T-helper 22 cell (primary cell): ENCODE measurements at regions not wholly inside any gene's neighbourhood (a gene's known extent, or its start where the extent isn't known, plus 50 kb on each side); places are given as distances from the start of the nearest gene placed in this dataset.
"Not testable (repeated sequence)": the region's sequence is repeated elsewhere in the genome, so short reads cannot be mapped to it uniquely, and the experiment has no call there.

Experiments
- DNase-seq: peaks from one replicate; pipeline ENCODE4 v3.0.0-alpha.2; 2020; ENCODE audit warnings: low read depth

DNA sequence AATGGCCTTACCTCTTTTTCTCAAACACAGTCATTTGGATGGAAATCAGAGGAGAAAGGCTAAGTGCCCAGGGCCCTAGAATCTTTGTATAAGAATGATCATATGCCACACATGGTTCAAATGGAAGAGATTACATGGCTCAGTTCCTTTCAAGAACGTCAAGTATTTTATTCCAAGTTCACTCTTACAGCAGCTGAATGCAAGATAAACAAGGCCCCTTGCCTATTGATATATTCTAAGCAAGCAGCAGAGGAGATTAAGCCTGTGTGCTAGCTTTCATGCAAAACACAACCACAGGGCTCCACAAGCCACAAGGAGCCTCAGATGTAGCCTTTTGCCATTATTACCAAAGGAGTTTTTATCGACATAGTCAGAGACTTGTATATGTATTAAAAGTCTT is 55.3 kb upstream of the SLCO6A1 start:
- DNase-seq, result no peak

DNA sequence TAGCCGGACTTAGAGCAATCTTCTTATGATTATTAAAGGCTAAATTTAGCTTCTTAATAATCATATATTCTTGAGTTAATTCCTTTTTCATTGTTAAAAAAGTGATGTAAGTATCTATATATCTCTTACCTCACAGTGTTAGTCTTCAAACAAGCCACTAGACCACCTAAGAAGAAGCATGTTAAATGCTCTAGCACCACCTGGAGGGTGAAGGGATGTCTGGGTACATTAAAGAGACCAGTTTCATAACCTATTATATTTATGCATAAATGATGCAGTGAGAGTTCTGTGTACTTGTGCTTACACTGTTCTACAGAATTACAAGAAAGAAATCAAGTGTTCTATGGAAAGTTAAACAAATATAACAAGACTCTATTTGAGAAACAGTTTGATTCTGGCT is 55.9 kb upstream of the SLCO6A1 start:
- no peak for DNase-seq

DNA sequence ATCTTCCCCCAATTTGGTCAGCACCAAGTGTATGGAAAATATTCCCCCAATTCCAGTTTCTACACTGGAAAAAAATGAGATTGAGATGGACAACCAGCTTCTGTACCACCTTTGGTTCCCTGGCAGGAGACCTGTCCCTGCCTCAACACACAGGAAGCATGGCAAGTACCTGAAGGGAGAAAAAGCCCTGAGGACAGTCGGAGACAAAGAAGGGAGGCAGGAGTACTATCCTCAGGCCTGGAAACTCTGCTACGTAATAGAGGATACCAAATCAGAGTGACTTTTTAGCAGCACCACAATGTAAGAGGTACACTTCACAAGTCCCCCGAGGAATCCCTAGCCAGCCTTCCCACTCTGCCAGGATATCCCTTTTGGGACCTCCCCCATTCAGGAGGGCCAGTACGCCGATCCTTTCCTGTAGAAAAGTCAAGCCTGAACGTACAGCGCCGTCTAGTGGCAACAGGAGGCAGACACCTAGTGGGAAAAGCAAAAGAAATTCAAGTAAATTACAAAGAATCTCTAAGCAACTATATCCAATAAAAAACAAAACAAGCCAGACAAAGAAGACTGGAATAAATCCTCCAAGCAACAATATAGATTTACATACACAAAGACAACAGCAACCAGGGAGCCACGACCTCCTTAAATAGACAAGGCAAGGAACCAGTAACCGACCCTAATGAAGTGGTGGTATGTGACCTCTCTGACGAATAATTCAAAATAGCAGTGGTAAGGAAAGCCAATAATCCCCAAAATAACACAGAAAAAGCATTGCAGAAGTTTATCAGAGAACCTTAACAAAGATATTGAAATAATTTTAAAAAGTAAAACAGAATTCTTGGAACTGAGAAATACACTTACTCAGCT is 63.3 kb upstream of the SLCO6A1 start:
- DNase-seq, result no peak

DNA sequence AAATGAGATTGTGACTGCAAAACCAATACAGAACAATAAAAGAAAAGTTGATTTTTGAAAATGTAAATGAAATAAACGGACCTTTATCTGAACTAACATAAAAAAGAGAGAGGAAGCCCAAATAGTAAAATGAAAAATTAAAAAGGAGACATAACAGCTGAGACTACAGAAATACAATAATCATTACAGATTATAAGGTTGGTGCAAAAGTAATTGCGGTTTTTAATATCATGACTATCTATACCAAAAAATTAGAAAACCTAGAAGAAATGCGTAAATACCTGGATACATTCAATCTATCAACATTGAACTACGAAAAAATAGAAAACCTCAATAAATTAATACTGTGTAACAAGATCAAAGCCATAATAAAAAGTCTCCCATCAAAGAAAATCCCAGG is 71.9 kb upstream of the SLCO6A1 start:
- DNase-seq, result no peak

DNA sequence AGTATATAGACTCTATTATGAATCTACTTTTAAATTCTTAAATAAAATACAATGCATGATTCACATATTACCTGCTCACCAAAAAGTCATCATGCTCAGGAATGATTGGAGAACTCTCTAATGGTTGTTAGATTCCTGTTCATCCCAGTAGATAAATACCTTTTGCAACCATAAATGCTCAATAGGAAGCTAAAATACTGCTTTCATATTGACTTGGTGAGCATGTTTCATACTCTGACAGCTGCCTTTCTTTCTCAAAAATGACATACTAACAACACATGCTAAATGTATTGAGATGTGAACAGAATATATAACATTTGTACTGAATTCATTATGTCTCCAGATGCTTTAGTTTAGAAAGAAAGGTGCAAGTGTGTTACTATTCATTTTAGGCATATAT is 79.6 kb upstream of the SLCO6A1 start:
- DNase-seq, result no peak

DNA sequence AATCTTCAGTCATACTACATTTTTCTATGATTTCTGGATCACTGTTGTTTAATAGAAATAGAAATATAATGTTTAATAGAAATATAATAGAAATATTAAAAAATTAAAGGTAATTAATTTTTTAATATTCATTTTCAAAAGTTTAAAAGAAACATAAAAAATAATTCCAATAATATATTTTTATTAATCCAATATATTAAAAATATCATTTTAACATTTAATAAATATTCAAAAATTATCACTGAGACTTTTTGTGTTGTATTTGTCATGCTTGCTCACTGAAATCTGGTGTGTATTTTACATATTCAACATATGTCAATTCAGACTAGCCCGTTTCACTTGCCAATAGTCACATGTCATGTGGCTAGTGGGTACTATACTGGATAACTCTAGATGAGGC is 80.6 kb upstream of the SLCO6A1 start:
- DNase-seq, result no peak

DNA sequence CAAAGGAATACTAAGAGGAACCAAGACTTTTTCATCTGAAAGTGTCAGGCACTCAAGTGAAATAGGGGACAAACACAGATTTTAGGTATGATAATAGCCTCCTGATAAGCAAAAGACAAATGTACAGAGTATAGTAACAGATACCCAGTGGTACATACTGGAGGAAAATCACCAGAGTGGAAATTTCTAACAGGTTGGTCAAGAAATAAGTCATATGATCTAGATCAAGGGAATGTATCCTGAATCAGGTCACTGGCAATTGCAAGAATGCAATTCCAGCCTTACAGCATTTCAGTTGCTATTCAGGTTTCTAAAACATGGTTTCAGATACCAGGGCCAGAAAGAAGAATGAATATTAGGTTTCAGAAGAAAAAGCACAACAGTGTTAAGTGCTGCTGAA is 82.2 kb upstream of the SLCO6A1 start:
- DNase-seq, result no peak

DNA sequence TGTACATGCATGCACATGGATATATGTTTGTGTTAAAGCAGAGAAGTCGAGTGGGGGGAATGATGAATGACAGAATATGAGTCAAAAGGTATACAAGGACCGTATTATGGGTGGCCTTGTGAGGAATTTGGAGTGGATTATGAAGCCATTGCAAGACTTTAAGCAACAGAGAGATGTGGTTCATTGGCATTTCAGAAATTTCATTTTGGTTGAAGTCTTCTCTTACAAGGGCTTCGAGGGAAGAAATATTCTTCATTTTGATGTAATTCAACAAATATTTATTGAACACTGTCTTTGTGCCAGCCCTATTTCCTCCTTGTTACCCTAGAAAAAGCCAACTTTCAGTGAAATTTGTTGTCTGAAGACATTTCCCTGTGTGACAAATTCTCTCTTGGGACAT is 83.9 kb upstream of the SLCO6A1 start:
- DNase-seq, result no peak

DNA sequence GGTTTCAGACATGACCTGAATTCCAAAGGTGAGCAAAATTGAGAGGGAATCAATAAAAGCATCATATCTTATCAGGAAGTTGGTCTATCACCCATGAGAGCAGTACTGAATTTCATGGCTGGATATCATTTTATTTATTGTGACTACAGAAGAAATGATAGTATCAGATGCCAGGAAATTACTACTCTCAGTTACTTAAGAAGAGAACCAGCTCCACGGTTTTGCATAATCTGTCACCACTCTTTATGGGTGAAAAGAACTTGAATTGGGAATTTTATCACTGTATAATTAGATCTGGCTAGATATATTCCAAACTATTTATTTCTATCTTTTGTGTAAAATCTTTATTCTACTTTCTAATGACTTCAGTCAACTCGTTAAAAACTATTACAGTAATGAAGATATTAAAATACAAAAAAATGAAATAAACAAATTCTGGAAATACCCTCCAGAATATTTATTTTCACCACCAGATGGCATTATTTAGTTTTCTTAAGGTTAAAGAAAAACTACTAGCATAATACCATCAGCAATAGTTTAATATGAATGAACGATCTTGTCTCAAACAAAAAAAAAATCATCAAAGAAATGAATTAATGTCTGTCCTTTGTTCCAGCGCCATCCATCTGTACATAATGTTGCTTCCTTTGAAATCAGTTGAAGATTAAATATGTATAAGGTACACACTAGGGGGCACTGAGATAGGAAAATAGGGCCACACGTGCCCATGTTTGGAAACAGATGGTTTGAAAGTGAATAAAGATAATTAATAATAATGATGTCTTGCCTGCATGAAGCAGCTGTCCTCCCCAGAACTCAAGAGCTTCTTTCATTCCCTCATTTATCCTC is 84.7 kb upstream of the SLCO6A1 start:
- no peak for DNase-seq

DNA sequence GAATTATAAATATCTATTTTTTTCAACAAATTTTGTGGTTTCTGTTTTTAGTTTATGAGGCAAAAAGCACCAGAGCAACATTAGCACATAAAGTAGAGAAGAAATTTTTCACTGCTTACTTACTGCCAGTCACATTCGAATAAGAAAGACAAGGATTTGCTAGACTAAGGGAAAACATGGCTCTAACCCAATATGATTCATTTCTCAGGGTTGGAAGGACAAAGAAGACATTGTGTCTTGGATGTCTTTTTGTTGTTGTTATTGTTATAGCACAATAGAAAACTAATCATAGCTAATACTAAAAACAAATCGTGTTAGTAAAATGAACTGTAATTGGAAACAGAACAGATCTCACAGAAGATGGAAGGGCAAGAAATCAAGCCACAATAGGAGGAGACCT is 90.9 kb upstream of the SLCO6A1 start:
- DNase-seq, result no peak

DNA sequence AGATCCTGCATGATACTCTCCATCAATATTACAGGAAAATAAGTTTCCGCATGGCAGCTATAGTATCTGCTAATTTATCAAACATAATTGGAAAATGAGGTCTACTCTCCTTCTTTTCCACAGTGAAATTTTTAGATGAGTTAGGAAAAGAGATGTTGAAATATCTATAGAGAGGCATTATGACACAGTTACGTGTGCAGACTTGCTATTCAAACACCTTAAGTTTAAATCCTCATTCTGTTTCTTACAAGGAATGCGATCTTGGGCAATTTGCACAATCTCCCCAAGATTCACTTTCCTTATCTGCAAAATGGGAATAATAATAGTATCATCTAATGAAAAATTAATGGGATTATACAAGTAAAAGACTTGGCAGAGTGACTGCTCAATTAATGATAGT is 91.7 kb upstream of the SLCO6A1 start:
- DNase-seq, result no peak

DNA sequence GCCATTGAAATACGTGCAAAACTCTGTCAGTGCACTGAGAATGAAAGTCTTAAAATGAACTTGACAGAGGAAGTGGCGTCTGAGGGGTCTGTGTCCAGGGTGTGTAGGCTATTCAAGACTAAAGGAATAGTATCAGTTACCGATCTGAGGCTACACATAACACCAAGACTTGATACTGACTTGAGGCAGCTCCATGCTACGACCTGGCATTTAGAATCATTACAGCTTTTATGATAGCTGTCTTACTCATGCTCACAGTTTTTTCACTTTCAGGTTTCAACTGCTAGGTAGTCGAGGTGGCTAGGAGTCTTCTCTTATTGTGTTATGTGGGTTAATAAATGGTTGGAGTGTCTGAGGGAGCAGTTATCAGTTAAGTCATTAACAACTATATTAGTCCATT is 92.8 kb upstream of the SLCO6A1 start:
- DNase-seq, result no peak

DNA sequence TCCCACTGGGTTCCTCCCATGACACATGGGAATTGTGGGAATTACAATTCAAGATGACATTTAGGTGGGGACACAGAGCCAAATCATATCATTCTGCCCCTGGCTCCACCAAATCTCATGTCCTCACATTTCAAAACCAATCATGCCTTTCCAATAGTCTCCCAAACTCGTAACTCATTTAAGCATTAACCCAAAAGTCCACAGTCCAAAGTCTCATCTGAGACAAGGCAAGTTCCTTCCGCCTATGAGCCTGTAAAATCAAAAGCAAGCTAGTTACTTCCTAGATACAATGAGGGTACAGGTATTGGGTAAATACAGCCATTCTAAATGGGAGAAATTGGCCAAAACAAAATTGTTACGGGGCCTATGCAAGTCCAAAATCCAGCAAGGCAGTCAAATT is 93.8 kb upstream of the SLCO6A1 start:
- DNase-seq, result not testable (repeated sequence)

DNA sequence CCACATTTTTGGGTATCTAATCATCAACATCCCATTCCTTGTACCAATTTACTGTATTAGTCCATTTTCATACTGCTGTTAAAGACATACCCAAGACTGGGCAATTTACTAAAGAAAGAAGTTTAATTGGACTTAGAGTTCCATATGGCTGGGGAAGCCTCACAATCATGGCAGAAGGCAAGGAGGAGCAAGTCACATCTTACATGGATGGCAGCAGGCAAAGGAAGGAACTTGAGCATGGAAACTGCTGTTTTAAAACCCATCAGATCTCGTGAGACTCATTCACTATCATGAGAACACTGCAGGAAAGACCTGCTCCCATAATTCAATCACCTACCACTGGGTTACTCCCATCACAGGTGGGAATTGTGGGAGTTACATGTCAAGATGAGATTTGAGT is 95.4 kb upstream of the SLCO6A1 start:
- no peak for DNase-seq

DNA sequence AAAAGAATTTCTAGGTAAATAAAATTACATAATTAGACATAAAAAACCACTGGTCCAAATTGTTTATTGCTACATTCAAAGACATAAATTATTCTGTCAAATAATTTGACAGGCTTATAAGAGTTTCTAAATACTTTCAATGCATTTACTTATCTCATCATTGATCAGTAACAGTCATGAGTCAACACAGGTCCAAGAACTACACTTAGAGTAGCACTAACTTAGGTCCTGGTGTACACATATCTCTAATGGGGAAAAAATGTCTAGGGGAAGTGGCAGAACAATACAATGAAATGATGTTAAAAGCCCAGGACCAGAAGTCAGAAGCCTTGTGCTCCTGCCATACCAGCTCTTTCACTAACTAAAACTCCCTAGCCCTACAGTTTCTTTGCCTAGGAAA is 96.5 kb upstream of the SLCO6A1 start:
- DNase-seq, result no peak

DNA sequence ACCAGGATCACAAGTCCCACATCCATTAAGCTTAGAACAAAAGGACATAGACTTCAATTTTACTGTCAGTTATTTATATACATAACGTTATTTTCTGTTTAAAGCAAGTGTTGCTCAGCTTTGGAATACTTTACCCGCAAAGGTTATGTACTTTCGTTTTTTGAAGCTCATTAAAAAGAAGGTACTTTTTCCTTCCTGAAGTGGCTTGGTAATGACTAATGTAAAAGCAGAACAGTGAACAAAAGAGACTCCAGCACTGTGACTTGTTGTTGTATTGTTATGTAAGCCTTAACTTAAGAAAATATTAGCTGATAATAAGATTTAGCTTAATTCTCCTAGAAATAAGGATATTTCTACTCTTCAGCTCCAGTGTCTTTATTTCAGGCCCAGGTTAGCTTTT is 97.3 kb upstream of the SLCO6A1 start:
- no peak for DNase-seq

DNA sequence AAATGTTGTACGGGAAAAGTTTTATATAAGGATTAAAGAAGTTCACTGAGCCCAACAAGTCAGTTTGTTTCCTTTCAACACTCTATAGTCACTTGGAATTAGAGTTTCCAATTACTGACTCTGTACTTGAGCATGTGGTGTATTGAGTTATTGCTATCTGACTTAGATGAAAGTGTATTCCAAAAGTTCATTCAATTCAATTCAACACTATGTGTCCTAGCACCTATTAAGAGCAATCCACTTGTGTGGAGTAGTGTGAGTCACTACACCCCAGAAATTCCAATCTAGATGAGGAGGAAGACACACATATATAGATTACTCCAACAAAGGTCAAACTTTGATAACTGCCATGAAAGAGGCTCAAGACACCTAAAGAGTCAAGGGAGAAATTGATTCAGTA is 98.2 kb upstream of the SLCO6A1 start:
- DNase-seq, result no peak

DNA sequence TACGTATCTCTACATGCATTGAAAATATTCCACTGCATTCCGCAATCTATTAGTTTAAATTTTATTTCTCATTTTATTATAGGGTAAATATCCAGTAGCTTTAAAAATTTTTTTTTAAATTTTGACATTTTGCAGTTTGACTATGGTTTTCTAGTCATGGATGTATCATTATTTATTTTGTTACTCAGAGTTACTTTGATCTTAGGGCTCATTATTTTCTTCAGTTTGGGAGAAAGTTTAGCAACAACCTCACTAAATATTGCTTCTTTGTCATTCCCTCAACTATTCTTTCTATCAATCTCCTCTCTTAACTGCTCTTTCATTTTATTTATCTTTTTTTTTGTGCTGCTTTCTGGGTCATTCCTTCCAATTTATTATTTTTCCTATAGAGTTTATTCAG is 100.5 kb upstream of the SLCO6A1 start:
- DNase-seq, result no peak

DNA sequence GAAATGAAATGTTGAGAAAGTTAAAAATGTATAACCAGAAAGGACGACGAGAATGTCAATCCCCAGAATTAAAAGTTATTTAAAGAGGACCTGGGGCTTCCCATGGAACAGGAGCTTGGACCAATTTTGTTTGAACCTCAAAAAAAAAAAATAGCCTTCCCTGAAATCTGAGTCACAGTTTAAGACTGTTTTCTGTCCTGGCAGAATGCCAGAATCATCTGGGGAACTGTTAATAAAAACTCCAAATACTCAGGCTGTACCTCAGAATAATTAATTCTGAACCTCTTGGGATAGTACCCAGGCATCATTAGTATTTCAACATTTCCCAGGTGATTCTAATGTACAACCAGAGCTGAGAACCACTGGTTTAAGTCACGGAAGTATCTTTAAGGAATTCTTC is 102.2 kb upstream of the SLCO6A1 start:
- no peak for DNase-seq

DNA sequence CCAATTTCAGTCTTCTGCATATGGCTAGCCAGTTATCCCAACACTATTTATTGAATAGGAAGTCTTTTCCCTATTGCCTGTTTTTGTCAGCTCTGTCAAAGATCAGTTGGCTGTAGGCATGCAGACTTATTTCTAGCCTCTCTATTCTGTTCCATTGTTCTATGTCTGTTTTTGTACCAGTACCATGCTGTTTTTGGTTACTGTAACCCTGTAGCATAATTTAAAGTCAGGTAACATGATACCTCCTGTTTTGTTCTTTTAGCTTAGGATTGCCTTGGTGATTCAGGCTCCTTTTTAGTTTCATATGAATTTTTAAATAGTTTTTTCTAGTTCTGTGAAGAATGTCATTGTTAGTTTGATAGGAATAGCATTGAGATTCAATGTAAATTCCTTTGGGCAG is 104.9 kb upstream of the SLCO6A1 start:
- no peak for DNase-seq

DNA sequence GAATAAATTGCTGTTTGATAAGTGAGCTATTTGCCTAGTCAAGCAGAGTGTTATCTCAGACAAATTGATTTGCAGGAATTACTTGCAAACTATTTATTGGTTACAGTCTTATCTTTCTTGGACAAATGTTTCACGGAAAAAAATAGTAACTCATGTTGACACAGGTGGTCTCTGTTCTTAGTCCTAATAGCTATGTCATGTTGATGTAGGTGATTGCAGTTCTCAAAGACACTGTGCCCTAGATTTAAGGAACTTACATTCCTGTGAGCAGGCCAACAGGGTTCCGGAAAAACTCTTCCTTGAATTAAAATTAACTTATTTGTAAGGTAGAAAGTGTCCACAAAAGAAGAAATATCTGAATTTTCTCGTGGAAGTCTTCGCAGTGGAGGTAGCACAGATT is 109.6 kb upstream of the SLCO6A1 start:
- DNase-seq, result no peak

DNA sequence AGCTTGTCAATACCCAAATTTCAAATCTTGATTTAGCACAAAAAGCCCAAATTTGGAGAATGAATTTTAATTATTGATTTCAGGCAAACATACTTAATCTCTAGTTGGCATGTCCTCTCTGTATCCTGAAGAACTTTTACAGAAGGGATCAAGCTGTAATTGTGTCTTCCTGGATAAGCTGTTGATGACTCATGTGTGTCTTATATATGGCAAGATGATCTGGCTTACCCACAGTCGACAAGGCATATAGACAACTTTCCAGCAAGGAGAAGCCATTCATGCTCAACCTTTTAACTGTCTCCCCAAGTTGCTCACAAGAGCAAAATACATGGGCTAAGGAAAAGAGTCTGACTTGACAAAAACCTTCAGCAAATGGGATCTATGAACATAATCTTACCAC is 112.5 kb upstream of the SLCO6A1 start:
- DNase-seq, result no peak

DNA sequence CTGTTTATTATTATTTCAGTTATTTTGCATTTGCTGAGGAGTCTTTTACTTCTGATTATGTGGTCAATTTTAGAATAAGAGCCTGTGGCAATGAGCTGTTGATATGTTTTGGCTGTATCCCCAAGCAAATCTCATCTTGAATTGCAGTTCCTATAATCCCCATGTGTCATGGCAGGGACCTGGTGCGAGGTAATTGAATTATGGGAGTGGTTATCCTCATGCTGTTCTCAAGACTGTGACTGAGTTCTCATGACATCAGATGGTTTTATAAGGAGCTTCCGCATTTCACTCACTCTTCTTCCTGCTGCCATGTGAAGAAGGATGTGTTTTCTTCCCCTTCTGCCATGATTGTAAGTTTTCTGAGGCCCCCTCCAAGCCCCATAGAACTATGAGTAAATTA is 114.9 kb upstream of the SLCO6A1 start:
- no peak for DNase-seq
